NCI-H2029 treated with DMSO at 0.1 percent for 48 hours (cell line): ENCODE measurements at regions not wholly inside any gene's neighbourhood (a gene's known extent, or its start where the extent isn't known, plus 50 kb on each side); places are given as distances from the start of the nearest gene placed in this dataset.

ENCODE experiments used
- DNase-seq: peaks from one replicate; lab custom pipeline; 2025; lab: John Stamatoyannopoulos, UW

GRCh38 chr10:107444443-107444842 lies 279.9 kb upstream of the SORCS1 start:
- DNase-seq = no peak

GRCh38 chr10:107443813-107444212 lies 279.3 kb upstream of the SORCS1 start:
- DNase-seq = no peak

- no peak for DNase-seq
These were observed 278.8 kb upstream of the SORCS1 start for GRCh38 chr10:107443326-107443725.

- no peak for DNase-seq
These were observed 277.6 kb upstream of the SORCS1 start for GRCh38 chr10:107442035-107442505.

- no peak for DNase-seq
These were observed 276.2 kb upstream of the SORCS1 start for GRCh38 chr10:107440741-107441140.

GRCh38 chr10:107437921-107438320 lies 273.4 kb upstream of the SORCS1 start:
- DNase-seq = no peak

- DNase-seq = no peak
These were observed 272.1 kb upstream of the SORCS1 start for GRCh38 chr10:107436568-107436967.

GRCh38 chr10:107434854-107435253 lies 270.3 kb upstream of the SORCS1 start:
- no peak for DNase-seq

GRCh38 chr10:107434201-107434600 lies 269.7 kb upstream of the SORCS1 start:
- DNase-seq = no peak

- DNase-seq = no peak
These were observed 269.1 kb upstream of the SORCS1 start for GRCh38 chr10:107433605-107434004.

GRCh38 chr10:107430446-107430845 lies 265.9 kb upstream of the SORCS1 start:
- DNase-seq = no peak

- no peak for DNase-seq
These were observed 262.5 kb upstream of the SORCS1 start for GRCh38 chr10:107427016-107427415.

GRCh38 chr10:107425931-107426553 lies 261.5 kb upstream of the SORCS1 start:
- DNase-seq = no peak

GRCh38 chr10:107424628-107425027 lies 260.1 kb upstream of the SORCS1 start:
- no peak for DNase-seq

GRCh38 chr10:107423903-107424302 lies 259.4 kb upstream of the SORCS1 start:
- no peak for DNase-seq

- DNase-seq = no peak
These were observed 258.2 kb upstream of the SORCS1 start for GRCh38 chr10:107422681-107423080.

- DNase-seq = no peak
These were observed 255.7 kb upstream of the SORCS1 start for GRCh38 chr10:107420196-107420595.

GRCh38 chr10:107418085-107418806 lies 253.7 kb upstream of the SORCS1 start:
- DNase-seq = no peak

GRCh38 chr10:107417446-107417845 lies 252.9 kb upstream of the SORCS1 start:
- no peak for DNase-seq

GRCh38 chr10:107415446-107415845 lies 250.9 kb upstream of the SORCS1 start:
- DNase-seq = no peak

GRCh38 chr10:107413971-107414370 lies 249.5 kb upstream of the SORCS1 start:
- DNase-seq = no peak

GRCh38 chr10:107409522-107409921 lies 245.0 kb upstream of the SORCS1 start:
- no peak for DNase-seq

GRCh38 chr10:107398115-107398514 lies 233.6 kb upstream of the SORCS1 start:
- no peak for DNase-seq

GRCh38 chr10:107391901-107392300 lies 227.4 kb upstream of the SORCS1 start:
- DNase-seq = no peak
